CD14-positive monocyte (primary cell): ENCODE measurements at regions not wholly inside any gene's neighbourhood (a gene's known extent, or its start where the extent isn't known, plus 50 kb on each side); places are given as distances from the start of the nearest gene placed in this dataset.

Source experiments
- DNase-seq, 3 donors: peaks; one replicate each; pipeline ENCODE4 v3.0.0-alpha.2; 2011 to 2022
- H2AFZ ChIP-seq: 2 replicates; pipeline ENCODE4 v1.6.0; 2012; ENCODE audit warnings: mild to moderate bottlenecking, low read depth, low read length, inconsistent platforms; ENCODE audit not compliant: insufficient read depth, poor library complexity, severe bottlenecking
- H3K27ac ChIP-seq, 2 donors: 1 replicate in 1 of 2; 2 replicates in 1 of 2; pipeline ENCODE4 v1.5.1; 2012 to 2013; ENCODE audit warnings: low read length in 2 of 2, control low read depth in 1 of 2, inconsistent platforms in 1 of 2, low read depth in 1 of 2, mild to moderate bottlenecking in 1 of 2
- H3K27me3 ChIP-seq, 2 donors: one replicate each; pipeline versions ENCODE4 v1.6.0 to v1.6.1; 2011 to 2013; ENCODE audit warnings: low read length in 2 of 2; ENCODE audit not compliant: control insufficient read depth in 2 of 2, insufficient read depth in 2 of 2
- H3K36me3 ChIP-seq, 2 donors: replicated peaks in 1 of 2; 1 replicate in 1 of 2; 2 replicates in 1 of 2; pipeline versions ENCODE4 v1.5.1 to v1.6.1; 2012 to 2013; ENCODE audit warnings: low read length in 2 of 2, control low read depth in 1 of 2, inconsistent platforms in 1 of 2, mild to moderate bottlenecking in 1 of 2; ENCODE audit not compliant: insufficient read depth in 2 of 2, control insufficient read depth in 1 of 2
- H3K4me1 ChIP-seq, 2 donors: 1 replicate in 1 of 2; 2 replicates in 1 of 2; pipeline versions ENCODE4 v1.5.1 to v1.6.1; 2012 to 2013; ENCODE audit warnings: low read length in 2 of 2, control low read depth in 1 of 2, inconsistent platforms in 1 of 2, mild to moderate bottlenecking in 1 of 2, moderate library complexity in 1 of 2; ENCODE audit not compliant: insufficient read depth in 2 of 2, control insufficient read depth in 1 of 2
- H3K4me2 ChIP-seq: replicated peaks from 2 replicates; pipeline ENCODE3; 2012; ENCODE audit warnings: low read length, moderate library complexity, mild to moderate bottlenecking; ENCODE audit not compliant: poor library complexity, severe bottlenecking; ENCODE audit errors: extremely low read depth
- H3K4me3 ChIP-seq, 3 experiments: fragments of 200-600 bp in 1 of 3; sonication (generic) in 1 of 3; replicated peaks in 1 of 3; 1 replicate in 2 of 3; 2 replicates in 1 of 3; pipeline ENCODE4 v1.5.1; 2011 to 2013; ENCODE audit warnings: low read length in 3 of 3, mild to moderate bottlenecking in 3 of 3, control low read depth in 2 of 3, low read depth in 2 of 3, inconsistent platforms in 1 of 3, moderate library complexity in 1 of 3
- H3K79me2 ChIP-seq: 2 replicates; pipeline ENCODE4 v1.6.0; 2012; ENCODE audit warnings: mild to moderate bottlenecking, control low read depth, inconsistent platforms, low read length, moderate library complexity; ENCODE audit not compliant: insufficient read depth
- H3K9ac ChIP-seq: 2 replicates; pipeline ENCODE4 v1.6.0; 2017; ENCODE audit warnings: low read length, mild to moderate bottlenecking; ENCODE audit not compliant: insufficient read depth, poor library complexity, severe bottlenecking
- H3K9me3 ChIP-seq, 2 donors: replicated peaks in 1 of 2; 1 replicate in 1 of 2; 2 replicates in 1 of 2; pipeline versions ENCODE4 v1.5.1 to v1.6.1; 2012 to 2013; ENCODE audit warnings: low read length in 2 of 2, control low read depth in 1 of 2; ENCODE audit not compliant: control insufficient read depth in 1 of 2, insufficient read depth in 1 of 2
- H4K20me1 ChIP-seq: 2 replicates; pipeline ENCODE4 v1.6.0; 2012; ENCODE audit warnings: mild to moderate bottlenecking, low read length, control low read depth, moderate library complexity; ENCODE audit not compliant: insufficient read depth
- H3K27ac Mint-ChIP-seq, 7 donors: one replicate each; pipeline ENCODE4 v1.8.0; 2020; ENCODE audit warnings: mild to moderate bottlenecking in 7 of 7, mixed read lengths in 7 of 7, moderate library complexity in 6 of 7, inconsistent platforms in 2 of 7
- H3K27me3 Mint-ChIP-seq, 3 donors: one replicate each; pipeline ENCODE4 v1.8.0; 2021 to 2022; ENCODE audit warnings: low read depth in 3 of 3, mild to moderate bottlenecking in 3 of 3, mixed read lengths in 3 of 3, moderate library complexity in 3 of 3, inconsistent platforms in 1 of 3
- H3K36me3 Mint-ChIP-seq, 2 donors: one replicate each; pipeline ENCODE4 v1.8.0; 2020; ENCODE audit warnings: mixed read lengths in 2 of 2, inconsistent platforms in 1 of 2, mild to moderate bottlenecking in 1 of 2
- H3K4me1 Mint-ChIP-seq: one replicate; pipeline ENCODE4 v1.8.0; 2020; ENCODE audit warnings: mild to moderate bottlenecking, mixed read lengths
- H3K4me3 Mint-ChIP-seq, 2 donors: one replicate each; pipeline ENCODE4 v1.8.0; 2020; ENCODE audit warnings: mild to moderate bottlenecking in 2 of 2, mixed read lengths in 2 of 2, moderate library complexity in 1 of 2
- H3K9me3 Mint-ChIP-seq, 7 donors: one replicate each; pipeline ENCODE4 v1.8.0; 2020 to 2022; ENCODE audit warnings: mixed read lengths in 7 of 7, mild to moderate bottlenecking in 6 of 7, moderate library complexity in 6 of 7, inconsistent platforms in 2 of 7
- CTCF ChIP-seq: fragments of 200-600 bp; IDR thresholded peaks from one replicate; pipeline ENCODE4 v1.8.0; 2022; ENCODE audit warnings: antibody characterized with exemption, mild to moderate bottlenecking
- WGBS: methylation state at CpG from one replicate; pipeline ENCODE4 v1.1.5; 2013; ENCODE audit warnings: missing lambda C conversion rate; ENCODE audit not compliant: insufficient coverage; 5-methylcytosine and 5-hydroxymethylcytosine counted together
- intact Hi-C, 2 donors: fragments of 100-400 bp; cut with micrococcal nuclease; formaldehyde crosslinking; loops; one replicate each; pipeline versions ENCODE4 v1.15.0 to v1.15.1; 2023

- Mint-ChIP-seq H3K36me3 (peaks cover 0 to 6% of the 10 kb centered on the region in 2 donors), H3K4me1 (peaks cover 49% of the 10 kb centered on the region), H3K4me3 (peak overlapping the region in 1 of 2 donors; percentile 16), H3K27me3 (peaks cover 0 to 2% (median 0%) of the 10 kb centered on the region in 3 donors), H3K27ac (no peak overlapping the region), H3K9me3 (peaks cover 0 to 6% (median 3%) of the 10 kb centered on the region in 7 donors)
- Histone ChIP-seq H3K27me3 (no peaks in the 10 kb centered on the region), H3K4me1 (peaks cover 42 to 44% of the 10 kb centered on the region in 2 donors), H3K79me2 (no peaks in the 10 kb centered on the region), H2AFZ (no peak overlapping the region), H3K9ac (no peak overlapping the region), H4K20me1 (no peaks in the 10 kb centered on the region), H3K36me3 (no peaks in the 10 kb centered on the region), H3K4me2 (no peak overlapping the region), H3K27ac (no peak overlapping the region), H3K9me3 (no peaks in the 10 kb centered on the region), H3K4me3 (no peak overlapping the region)
- TF ChIP-seq CTCF = no peak
- intact Hi-C loops = loop anchor here in 1 of 2 donors (5.0 to 10.0 kb wide), 4 partner anchors 49 to 1204 kb away; a partner anchor contains a TSS
- DNase-seq = no peak
- WGBS = 93% methylated on average over 6 of the region's 10 CpGs
Measured at GRCh38 chr6:27758491-27758890, 153.7 kb downstream of the OR2B2 start.

- intact Hi-C loops = loop anchor here in 1 of 2 donors (5.0 to 10.0 kb wide), 4 partner anchors 50 to 1203 kb away; a partner anchor contains a TSS
- WGBS = 2% methylated on average over 30 of the region's 30 CpGs
- no peaks in the 10 kb centered on the region for H3K9me3 ChIP-seq
- no peaks in the 10 kb centered on the region for H3K79me2 ChIP-seq
- Mint-ChIP-seq H3K27ac (peak overlapping the region in 4 of 7 donors; percentile 4 to 54 (median 37)), H3K36me3 (peaks cover 0 to 3% of the 10 kb centered on the region in 2 donors), H3K4me1 (peaks cover 51% of the 10 kb centered on the region), H3K27me3 (peaks cover 0 to 2% (median 0%) of the 10 kb centered on the region in 3 donors), H3K9me3 (peaks cover 0 to 5% (median 0%) of the 10 kb centered on the region in 7 donors), H3K4me3 (peak overlapping the region; percentile 73 to 87)
- H3K27ac ChIP-seq = no peak overlapping the region
- peak overlapping the region; percentile 78 for H3K4me2 ChIP-seq
- H3K36me3 ChIP-seq = no peaks in the 10 kb centered on the region
- H3K4me1 ChIP-seq = peaks cover 44 to 50% of the 10 kb centered on the region in 2 donors
- DNase-seq = peak in 2 of 3 donors; percentile 17 to 18
- H2AFZ ChIP-seq = peak overlapping the region; percentile 98
- H3K27me3 ChIP-seq = no peaks in the 10 kb centered on the region
- H4K20me1 ChIP-seq = no peaks in the 10 kb centered on the region
- H3K9ac ChIP-seq = peak overlapping the region; percentile 54
- H3K4me3 ChIP-seq = peak overlapping the region; percentile 32 to 73 (median 39)
- TF ChIP-seq CTCF = no peak
Measured at GRCh38 chr6:27757307-27757706, 154.9 kb downstream of the OR2B2 start.
